HFF-Myc (cell line): ENCODE measurements at regions not wholly inside any gene's neighbourhood (a gene's known extent, or its start where the extent isn't known, plus 50 kb on each side); places are given as distances from the start of the nearest gene placed in this dataset.

Experiments
- DNase-seq: peaks from one replicate; pipeline ENCODE4 v3.0.0-alpha.2; 2011; ENCODE audit warnings: low read depth; ENCODE audit errors: extremely low read depth
- H3K4me3 ChIP-seq: replicated peaks from 2 replicates; pipeline ENCODE4 v1.5.1; 2011; ENCODE audit warnings: low read depth, mild to moderate bottlenecking, control low read depth, low read length
- CTCF ChIP-seq: IDR thresholded peaks from 2 replicates; pipeline ENCODE4 v1.5.1; 2012; ENCODE audit warnings: mild to moderate bottlenecking, low read depth, low read length, control low read depth; ENCODE audit errors: missing control alignments

DNA sequence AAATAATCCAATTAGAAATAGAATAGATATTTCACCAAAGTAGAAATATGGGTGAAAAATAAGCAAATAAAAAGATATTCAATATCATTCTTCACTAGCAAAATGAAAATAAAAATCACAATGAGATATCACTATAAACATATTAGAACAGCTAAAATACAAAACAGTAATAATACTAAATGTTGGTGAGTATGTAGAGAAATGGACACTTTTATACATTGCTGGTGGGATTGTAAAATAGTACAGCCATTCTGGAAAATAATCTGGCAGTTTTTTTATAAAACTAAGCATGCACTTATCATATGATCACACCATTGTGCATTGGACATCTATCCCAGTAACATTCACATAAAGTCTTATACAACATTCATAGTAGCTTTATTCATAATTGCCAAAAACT lies 320.2 kb upstream of the OR4E1 start:
- no peak overlapping the region for H3K4me3 ChIP-seq
- TF ChIP-seq CTCF, result no peak
- no peak for DNase-seq

DNA sequence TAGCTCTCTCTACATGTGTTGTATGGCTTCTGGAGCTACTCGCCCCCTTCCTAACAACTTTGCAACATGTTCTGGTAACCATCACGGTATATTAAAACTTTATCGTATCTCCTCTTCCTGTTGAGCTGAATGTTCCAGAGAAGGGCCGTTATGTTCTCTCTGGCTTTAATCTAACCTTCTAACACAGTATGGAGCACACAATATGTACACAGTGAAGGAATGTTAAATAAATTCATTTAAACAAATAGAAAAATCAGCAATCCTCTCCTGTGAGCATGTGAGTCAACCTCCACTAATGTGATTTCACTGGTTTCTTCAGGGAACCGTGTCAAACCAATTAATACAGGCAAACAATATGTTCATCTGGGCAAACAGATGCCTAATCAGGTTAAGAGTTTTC lies 319.5 kb upstream of the OR4E1 start:
- no peak overlapping the region for H3K4me3 ChIP-seq
- no peak for DNase-seq
- TF ChIP-seq CTCF, result no peak

DNA sequence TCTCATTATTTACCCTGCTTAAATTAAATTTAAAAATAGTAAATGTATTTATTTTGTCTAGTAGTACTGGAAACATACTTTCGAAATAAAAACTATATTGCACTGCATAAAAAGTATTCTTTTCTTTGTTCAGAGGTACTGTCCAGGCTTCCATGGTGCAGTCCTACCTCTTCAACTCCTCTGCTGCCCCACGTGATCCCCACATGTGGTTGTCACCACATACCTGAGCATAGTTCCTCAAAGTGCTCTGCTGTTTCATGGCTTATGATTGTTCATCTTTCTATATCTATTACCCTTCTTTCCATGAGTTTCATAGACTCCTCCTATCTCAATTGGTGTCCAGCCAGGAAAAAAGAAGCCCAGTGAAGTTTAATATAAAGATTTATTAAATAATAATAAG lies 317.5 kb upstream of the OR4E1 start:
- no peak for TF ChIP-seq CTCF
- no peak overlapping the region for H3K4me3 ChIP-seq
- no peak for DNase-seq

GRCh38 chr14:21990116-21990515 lies 316.5 kb upstream of the OR4E1 start:
- DNase-seq, result no peak
- no peak overlapping the region for H3K4me3 ChIP-seq
- TF ChIP-seq CTCF, result peak; percentile 8

- H3K4me3 ChIP-seq, result no peak overlapping the region
- DNase-seq, result no peak
- TF ChIP-seq CTCF, result no peak
Measured at GRCh38 chr14:21989090-21989489, 315.5 kb upstream of the OR4E1 start.

- no peak overlapping the region for H3K4me3 ChIP-seq
- TF ChIP-seq CTCF, result no peak
- DNase-seq, result no peak
Measured at GRCh38 chr14:21988413-21988812, 314.8 kb upstream of the OR4E1 start.

DNA sequence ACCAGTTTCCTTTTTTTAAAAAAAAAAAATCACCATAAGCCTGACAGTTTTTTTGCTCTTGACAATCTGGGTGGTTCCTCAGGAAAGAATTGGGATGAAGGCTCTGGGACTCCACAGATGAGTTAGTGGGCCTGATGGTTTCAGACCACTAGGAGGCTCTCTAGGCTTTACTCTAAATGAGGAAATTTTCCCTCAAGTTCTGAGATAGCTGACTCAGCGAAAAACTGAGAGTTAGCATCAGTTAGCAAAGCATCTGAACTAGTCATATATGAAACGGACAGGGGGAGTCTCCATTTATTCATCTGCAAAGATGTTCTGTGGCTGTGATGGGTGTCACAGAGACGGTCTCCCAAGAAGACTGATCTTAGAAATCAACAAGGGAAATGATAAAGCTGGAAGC lies 314.3 kb upstream of the OR4E1 start:
- no peak overlapping the region for H3K4me3 ChIP-seq
- TF ChIP-seq CTCF, result peak; percentile 44
- no peak for DNase-seq
